GM23338 (cell line): ENCODE measurements at regions not wholly inside any gene's neighbourhood (a gene's known extent, or its start where the extent isn't known, plus 50 kb on each side); places are given as distances from the start of the nearest gene placed in this dataset.

Experiments
- ATAC-seq: fragments of 200-7000 bp; cut with Tn5 transposase; 3 replicates; pipeline ENCODE4 v1.9.1; 2020
- DNase-seq: peaks from one replicate; pipeline ENCODE4 v3.0.0-alpha.2; 2015; ENCODE audit warnings: low spot score
- H2AFZ ChIP-seq: fragments of 200-600 bp; sonication (generic); 2 replicates; pipeline ENCODE4 v1.8.0; 2016; ENCODE audit warnings: antibody characterized with exemption, mild to moderate bottlenecking, moderate library complexity
- H3F3A ChIP-seq: fragments of 200-600 bp; sonication (generic); replicated peaks from 2 replicates; pipeline ENCODE4 v1.8.0; 2017; ENCODE audit warnings: antibody characterized with exemption, mixed run types, low read depth
- H3K27ac ChIP-seq: fragments of 200-600 bp; sonication (generic); 2 replicates; pipeline ENCODE4 v1.6.1; 2016; ENCODE audit warnings: low read depth
- H3K27me3 ChIP-seq: fragments of 200-600 bp; sonication (generic); 2 replicates; pipeline ENCODE4 v1.8.0; 2016; ENCODE audit warnings: mild to moderate bottlenecking, mixed run types, moderate library complexity; ENCODE audit not compliant: insufficient read depth
- H3K36me3 ChIP-seq: fragments of 200-600 bp; sonication (generic); 2 replicates; pipeline ENCODE4 v1.8.0; 2016; ENCODE audit warnings: mild to moderate bottlenecking; ENCODE audit not compliant: insufficient read depth
- H3K4me1 ChIP-seq: fragments of 200-600 bp; sonication (generic); 2 replicates; pipeline ENCODE4 v1.8.0; 2016; ENCODE audit warnings: mild to moderate bottlenecking, moderate library complexity; ENCODE audit not compliant: insufficient read depth
- H3K4me2 ChIP-seq: fragments of 200-600 bp; sonication (generic); 2 replicates; pipeline ENCODE4 v1.7.1; 2017; ENCODE audit warnings: mixed run types
- H3K4me3 ChIP-seq: fragments of 200-600 bp; sonication (generic); 2 replicates; pipeline ENCODE4 v1.6.1; 2016; ENCODE audit warnings: mixed run types
- H3K79me2 ChIP-seq: fragments of 200-600 bp; sonication (generic); replicated peaks from 2 replicates; pipeline ENCODE4 v1.8.0; 2017; ENCODE audit warnings: mild to moderate bottlenecking; ENCODE audit not compliant: insufficient read depth
- H3K9me2 ChIP-seq: fragments of 200-600 bp; sonication (generic); 2 replicates; pipeline ENCODE4 v1.8.0; 2017; ENCODE audit not compliant: insufficient read depth
- H4K20me1 ChIP-seq: fragments of 200-600 bp; sonication (generic); replicated peaks from 2 replicates; pipeline ENCODE4 v1.8.0; 2017; ENCODE audit warnings: mild to moderate bottlenecking; ENCODE audit not compliant: insufficient read depth
- H3K27ac Mint-ChIP-seq: 2 replicates; pipeline ENCODE4 v1.8.0; 2020; ENCODE audit warnings: inconsistent platforms, mild to moderate bottlenecking, moderate library complexity, mixed read lengths
- H3K27me3 Mint-ChIP-seq: 3 replicates; pipeline ENCODE4 v1.8.0; 2022; ENCODE audit warnings: low read depth, mild to moderate bottlenecking, moderate library complexity, mixed read lengths, inconsistent platforms; ENCODE audit not compliant: insufficient read depth, poor library complexity
- H3K36me3 Mint-ChIP-seq: 3 replicates; pipeline ENCODE4 v1.8.0; 2021; ENCODE audit warnings: low read depth, mild to moderate bottlenecking, inconsistent platforms, moderate library complexity, mixed read lengths
- H3K4me1 Mint-ChIP-seq: 3 replicates; pipeline ENCODE4 v1.8.0; 2020; ENCODE audit warnings: mild to moderate bottlenecking, inconsistent platforms, mixed read lengths
- H3K4me3 Mint-ChIP-seq: 3 replicates; pipeline ENCODE4 v1.8.0; 2021; ENCODE audit warnings: moderate library complexity, mild to moderate bottlenecking, inconsistent platforms, mixed read lengths
- H3K9me3 Mint-ChIP-seq: 3 replicates; pipeline ENCODE4 v1.8.0; 2020; ENCODE audit warnings: moderate library complexity, mild to moderate bottlenecking, inconsistent platforms, mixed read lengths
- CREB1 ChIP-seq: fragments of 250-450 bp; sonication (Bioruptor Pico); IDR thresholded peaks from 2 replicates; pipeline ENCODE4 v1.5.0; 2020; ENCODE audit warnings: low read depth, mild to moderate bottlenecking, moderate library complexity
- ETS1 ChIP-seq: IDR thresholded peaks from 2 replicates; pipeline ENCODE4 v1.6.1; 2016; ENCODE audit warnings: antibody characterized with exemption
- EZH2 ChIP-seq: fragments of 200-600 bp; sonication (generic); IDR thresholded peaks from one replicate; pipeline ENCODE4 v1.8.0; 2017; ENCODE audit warnings: antibody characterized with exemption, mild to moderate bottlenecking, low read depth; ENCODE audit not compliant: unreplicated experiment
- EZH2phosphoT487 ChIP-seq: fragments of 200-600 bp; sonication (generic); IDR thresholded peaks from one replicate; pipeline ENCODE4 v1.8.1; 2018; ENCODE audit warnings: antibody characterized with exemption; ENCODE audit not compliant: unreplicated experiment
- JUNB ChIP-seq: IDR thresholded peaks from one replicate; pipeline ENCODE4 v1.6.1; 2016; ENCODE audit warnings: antibody characterized with exemption; ENCODE audit not compliant: unreplicated experiment
- NANOG ChIP-seq: IDR thresholded peaks from 2 replicates; pipeline ENCODE4 v1.6.1; 2016; ENCODE audit warnings: antibody characterized with exemption, borderline replicate concordance
- POLR2AphosphoS5 ChIP-seq: IDR thresholded peaks from 2 replicates; pipeline ENCODE4 v1.6.1; 2016; ENCODE audit warnings: antibody characterized with exemption, low read depth
- STAT1 ChIP-seq: IDR thresholded peaks from one replicate; pipeline ENCODE4 v1.6.1; 2016; ENCODE audit warnings: antibody characterized with exemption; ENCODE audit not compliant: unreplicated experiment
- ZNF114 ChIP-seq: fragments of 250-450 bp; sonication (Bioruptor Pico); IDR thresholded peaks from 2 replicates; pipeline ENCODE4 v1.5.0; 2020; ENCODE audit warnings: mild to moderate bottlenecking, moderate library complexity
- ZNF331 ChIP-seq: fragments of 250-450 bp; sonication (Bioruptor Pico); IDR thresholded peaks from 2 replicates; pipeline ENCODE4 v1.5.0; 2020; ENCODE audit warnings: low read depth, mild to moderate bottlenecking, moderate library complexity
- TF ChIP-seq, protein P1 (sequence below), 2 experiments: fragments of 200-600 bp in 1 of 2; sonication (generic) in 1 of 2; conservative IDR thresholded peaks; 2 replicates each; pipeline versions ENCODE4 v1.5.1 to v1.6.1; 2016 to 2017; ENCODE audit warnings: antibody characterized with exemption in 2 of 2, low read depth in 2 of 2, mild to moderate bottlenecking in 2 of 2, moderate library complexity in 1 of 2
- TF ChIP-seq, protein P2 (sequence below): IDR thresholded peaks from one replicate; pipeline ENCODE4 v1.6.1; 2018; ENCODE audit warnings: antibody characterized with exemption; ENCODE audit not compliant: unreplicated experiment

DNA sequence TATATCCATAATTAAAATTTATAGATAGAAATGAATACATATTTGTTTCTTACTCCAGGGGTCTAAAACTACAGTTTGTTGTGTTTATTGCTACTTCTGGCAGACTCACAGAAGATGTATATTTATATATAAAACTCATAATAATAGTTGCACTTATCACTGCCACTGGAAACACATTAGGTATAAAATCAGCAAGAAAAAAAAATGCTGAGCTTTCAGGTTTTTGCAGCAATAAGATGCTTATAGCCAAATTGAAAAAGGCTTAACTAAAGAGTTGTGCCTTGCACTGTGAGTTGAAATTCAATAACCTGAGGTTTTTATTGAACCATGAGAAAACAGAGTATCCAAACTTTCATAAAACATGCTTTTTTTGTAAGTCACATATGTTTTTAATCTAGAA, 623.9 kb upstream of the CRIM1 start:
- H3K4me3 Mint-ChIP-seq: no peak overlapping the region
- no peak for ATAC-seq
- Histone ChIP-seq H3K27me3 (no peaks in the 10 kb centered on the region), H3K4me1 (peaks cover 12% of the 10 kb centered on the region), H3K36me3 (no peaks in the 10 kb centered on the region; the same call in 1 of the 2 replicates), H2AFZ (no peak overlapping the region), H3K4me2 (no peak overlapping the region), H3F3A (no peaks in the 10 kb centered on the region), H3K9me2 (peaks cover 17% of the 10 kb centered on the region), H4K20me1 (no peaks in the 10 kb centered on the region), H3K27ac (no peak overlapping the region), H3K79me2 (no peaks in the 10 kb centered on the region), H3K4me3 (no peak overlapping the region)
- H3K27ac Mint-ChIP-seq: no peak overlapping the region
- H3K36me3 Mint-ChIP-seq: peaks cover 14% of the 10 kb centered on the region; the same call in 2 of the 3 replicates
- peaks cover 12% of the 10 kb centered on the region for H3K9me3 Mint-ChIP-seq
- no peak for TF ChIP-seq CREB1 (CRISPR knock-in tag)
- no peak for TF ChIP-seq STAT1
- no peak for TF ChIP-seq EZH2phosphoT487
- H3K27me3 Mint-ChIP-seq: no peaks in the 10 kb centered on the region
- H3K4me1 Mint-ChIP-seq: peaks cover 12% of the 10 kb centered on the region; the same call in 2 of the 3 replicates
- DNase-seq: no peak

DNA sequence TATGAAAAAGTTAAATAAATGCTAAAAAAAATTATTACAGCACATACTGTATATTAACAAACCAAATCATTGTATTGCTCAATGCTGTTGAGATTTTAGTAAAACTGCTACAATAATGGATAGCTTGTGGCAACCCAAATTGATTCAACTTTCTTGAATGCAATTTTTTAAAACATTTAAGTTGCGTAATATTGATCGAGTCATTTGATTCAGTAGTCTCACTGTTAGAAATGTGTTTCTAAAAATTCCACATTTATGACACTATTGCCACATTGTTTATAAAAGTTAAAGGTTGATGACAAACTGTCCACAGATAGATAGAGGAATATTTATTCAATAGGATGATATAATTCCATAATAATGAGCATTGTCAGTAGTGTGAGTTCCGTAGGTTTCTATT, 640.7 kb upstream of the CRIM1 start:
- Histone ChIP-seq H4K20me1 (no peaks in the 10 kb centered on the region), H3K27ac (no peak overlapping the region), H3K79me2 (no peaks in the 10 kb centered on the region), H3K4me2 (no peak overlapping the region), H2AFZ (no peak overlapping the region), H3K27me3 (no peaks in the 10 kb centered on the region), H3K36me3 (no peaks in the 10 kb centered on the region), H3K9me2 (no peaks in the 10 kb centered on the region), H3K4me3 (no peak overlapping the region), H3K4me1 (no peaks in the 10 kb centered on the region), H3F3A (no peaks in the 10 kb centered on the region)
- no peak overlapping the region for H3K27ac Mint-ChIP-seq
- no peaks in the 10 kb centered on the region for H3K9me3 Mint-ChIP-seq
- no peaks in the 10 kb centered on the region for H3K27me3 Mint-ChIP-seq
- no peak overlapping the region for H3K4me3 Mint-ChIP-seq
- no peaks in the 10 kb centered on the region for H3K4me1 Mint-ChIP-seq
- no peak for DNase-seq
- ATAC-seq: no peak
- H3K36me3 Mint-ChIP-seq: no peaks in the 10 kb centered on the region
- TF ChIP-seq JUNB (no peak), CREB1 (CRISPR knock-in tag) (no peak), EZH2phosphoT487 (no peak), EZH2 (no peak), ETS1 (no peak), ZNF114 (CRISPR knock-in tag) (no peak), STAT1 (no peak), POLR2AphosphoS5 (no peak), ZNF331 (CRISPR knock-in tag) (no peak), NANOG (no peak)
- TF ChIP-seq, protein P1, sequence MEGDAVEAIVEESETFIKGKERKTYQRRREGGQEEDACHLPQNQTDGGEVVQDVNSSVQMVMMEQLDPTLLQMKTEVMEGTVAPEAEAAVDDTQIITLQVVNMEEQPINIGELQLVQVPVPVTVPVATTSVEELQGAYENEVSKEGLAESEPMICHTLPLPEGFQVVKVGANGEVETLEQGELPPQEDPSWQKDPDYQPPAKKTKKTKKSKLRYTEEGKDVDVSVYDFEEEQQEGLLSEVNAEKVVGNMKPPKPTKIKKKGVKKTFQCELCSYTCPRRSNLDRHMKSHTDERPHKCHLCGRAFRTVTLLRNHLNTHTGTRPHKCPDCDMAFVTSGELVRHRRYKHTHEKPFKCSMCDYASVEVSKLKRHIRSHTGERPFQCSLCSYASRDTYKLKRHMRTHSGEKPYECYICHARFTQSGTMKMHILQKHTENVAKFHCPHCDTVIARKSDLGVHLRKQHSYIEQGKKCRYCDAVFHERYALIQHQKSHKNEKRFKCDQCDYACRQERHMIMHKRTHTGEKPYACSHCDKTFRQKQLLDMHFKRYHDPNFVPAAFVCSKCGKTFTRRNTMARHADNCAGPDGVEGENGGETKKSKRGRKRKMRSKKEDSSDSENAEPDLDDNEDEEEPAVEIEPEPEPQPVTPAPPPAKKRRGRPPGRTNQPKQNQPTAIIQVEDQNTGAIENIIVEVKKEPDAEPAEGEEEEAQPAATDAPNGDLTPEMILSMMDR (conservative IDR thresholded peaks at IDR 0.05; ENCODE audit: low read depth in 2 of 2): no peak
- TF ChIP-seq, protein P2, sequence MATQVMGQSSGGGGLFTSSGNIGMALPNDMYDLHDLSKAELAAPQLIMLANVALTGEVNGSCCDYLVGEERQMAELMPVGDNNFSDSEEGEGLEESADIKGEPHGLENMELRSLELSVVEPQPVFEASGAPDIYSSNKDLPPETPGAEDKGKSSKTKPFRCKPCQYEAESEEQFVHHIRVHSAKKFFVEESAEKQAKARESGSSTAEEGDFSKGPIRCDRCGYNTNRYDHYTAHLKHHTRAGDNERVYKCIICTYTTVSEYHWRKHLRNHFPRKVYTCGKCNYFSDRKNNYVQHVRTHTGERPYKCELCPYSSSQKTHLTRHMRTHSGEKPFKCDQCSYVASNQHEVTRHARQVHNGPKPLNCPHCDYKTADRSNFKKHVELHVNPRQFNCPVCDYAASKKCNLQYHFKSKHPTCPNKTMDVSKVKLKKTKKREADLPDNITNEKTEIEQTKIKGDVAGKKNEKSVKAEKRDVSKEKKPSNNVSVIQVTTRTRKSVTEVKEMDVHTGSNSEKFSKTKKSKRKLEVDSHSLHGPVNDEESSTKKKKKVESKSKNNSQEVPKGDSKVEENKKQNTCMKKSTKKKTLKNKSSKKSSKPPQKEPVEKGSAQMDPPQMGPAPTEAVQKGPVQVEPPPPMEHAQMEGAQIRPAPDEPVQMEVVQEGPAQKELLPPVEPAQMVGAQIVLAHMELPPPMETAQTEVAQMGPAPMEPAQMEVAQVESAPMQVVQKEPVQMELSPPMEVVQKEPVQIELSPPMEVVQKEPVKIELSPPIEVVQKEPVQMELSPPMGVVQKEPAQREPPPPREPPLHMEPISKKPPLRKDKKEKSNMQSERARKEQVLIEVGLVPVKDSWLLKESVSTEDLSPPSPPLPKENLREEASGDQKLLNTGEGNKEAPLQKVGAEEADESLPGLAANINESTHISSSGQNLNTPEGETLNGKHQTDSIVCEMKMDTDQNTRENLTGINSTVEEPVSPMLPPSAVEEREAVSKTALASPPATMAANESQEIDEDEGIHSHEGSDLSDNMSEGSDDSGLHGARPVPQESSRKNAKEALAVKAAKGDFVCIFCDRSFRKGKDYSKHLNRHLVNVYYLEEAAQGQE: no peak
